Prostate gland (tissue), 2 donors: ENCODE measurements at regions not wholly inside any gene's neighbourhood (a gene's known extent, or its start where the extent isn't known, plus 50 kb on each side); places are given as distances from the start of the nearest gene placed in this dataset.

Experiments used
- DNase-seq: peaks from one replicate; pipeline ENCODE4 v3.0.0-alpha.2; 2019; ENCODE audit warnings: low spot score
- H3K27ac ChIP-seq, 2 donors: fragments of 200-600 bp; sonication (generic); 2 replicates each; pipeline ENCODE4 v1.5.1; 2017 to 2019
- H3K27me3 ChIP-seq: fragments of 200-600 bp; sonication (generic); replicated peaks from 2 replicates; pipeline ENCODE4 v1.5.1; 2019; ENCODE audit not compliant: insufficient read depth
- H3K36me3 ChIP-seq, 2 donors: fragments of 200-600 bp; sonication (generic); 1 replicate in 1 of 2; 2 replicates in 1 of 2; pipeline versions ENCODE4 v1.5.1 to v1.8.1; 2017 to 2019
- H3K4me1 ChIP-seq: fragments of 200-600 bp; sonication (generic); replicated peaks from 2 replicates; pipeline ENCODE4 v1.5.1; 2019
- H3K4me3 ChIP-seq, 2 donors: fragments of 200-600 bp; sonication (generic); 2 replicates each; pipeline ENCODE4 v1.5.1; 2017 to 2019
- H3K9me3 ChIP-seq: fragments of 200-600 bp; sonication (generic); 2 replicates; pipeline ENCODE4 v1.5.1; 2017
- POLR2A ChIP-seq: fragments of 450-650 bp; IDR thresholded peaks from one replicate; pipeline ENCODE4 v1.6.1; 2016; ENCODE audit warnings: antibody characterized with exemption, mild to moderate bottlenecking
- POLR2AphosphoS5 ChIP-seq: sonication (generic); formaldehyde crosslinking; IDR thresholded peaks from one replicate; pipeline ENCODE4 v1.6.1; 2017; ENCODE audit warnings: antibody characterized with exemption
- WGBS: methylation state at CpG from one replicate; pipeline ENCODE4 v1.1.5; 2018; 5-methylcytosine and 5-hydroxymethylcytosine counted together
- intact Hi-C: fragments of 100-400 bp; cut with DNase I; formaldehyde crosslinking; loops from one replicate; pipeline ENCODE4 v1.14.2; 2022
- TF ChIP-seq, protein P1 (sequence below), 4 experiments: fragments of 200-600 bp in 2 of 4; fragments of 450-650 bp in 2 of 4; sonication (generic) in 2 of 4; IDR thresholded peaks; 1 replicate in 3 of 4; 2 replicates in 1 of 4; pipeline ENCODE4 v1.5.1; 2016 to 2019; ENCODE audit warnings: antibody characterized with exemption in 4 of 4, mild to moderate bottlenecking in 2 of 4, moderate library complexity in 2 of 4

DNA sequence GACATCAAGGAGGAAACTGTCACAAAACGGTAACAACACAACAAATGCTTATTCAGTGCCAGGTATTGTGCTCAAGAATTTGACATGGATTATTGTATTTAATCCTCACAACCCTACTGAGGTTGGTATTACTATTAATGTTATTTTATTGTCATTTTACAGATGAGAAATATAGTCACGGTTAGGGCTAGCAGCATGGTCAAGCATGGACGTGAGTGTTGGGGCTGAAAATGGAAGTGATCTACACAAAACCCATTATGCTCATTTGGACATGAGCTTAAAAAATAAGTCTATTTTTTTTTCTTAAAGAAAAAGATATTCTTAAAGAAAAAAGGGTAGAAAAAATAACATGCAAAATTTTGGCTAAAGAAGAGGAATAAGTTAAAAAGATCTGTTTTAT, 141.3 kb upstream of the SOX2 start:
- Histone ChIP-seq H3K4me3 (no peak overlapping the region), H3K4me1 (no peaks in the 10 kb centered on the region), H3K9me3 (no peaks in the 10 kb centered on the region), H3K36me3 (no peaks in the 10 kb centered on the region), H3K27me3 (no peaks in the 10 kb centered on the region), H3K27ac (no peak overlapping the region)
- intact Hi-C loops = no loop called here
- TF ChIP-seq, protein P1, sequence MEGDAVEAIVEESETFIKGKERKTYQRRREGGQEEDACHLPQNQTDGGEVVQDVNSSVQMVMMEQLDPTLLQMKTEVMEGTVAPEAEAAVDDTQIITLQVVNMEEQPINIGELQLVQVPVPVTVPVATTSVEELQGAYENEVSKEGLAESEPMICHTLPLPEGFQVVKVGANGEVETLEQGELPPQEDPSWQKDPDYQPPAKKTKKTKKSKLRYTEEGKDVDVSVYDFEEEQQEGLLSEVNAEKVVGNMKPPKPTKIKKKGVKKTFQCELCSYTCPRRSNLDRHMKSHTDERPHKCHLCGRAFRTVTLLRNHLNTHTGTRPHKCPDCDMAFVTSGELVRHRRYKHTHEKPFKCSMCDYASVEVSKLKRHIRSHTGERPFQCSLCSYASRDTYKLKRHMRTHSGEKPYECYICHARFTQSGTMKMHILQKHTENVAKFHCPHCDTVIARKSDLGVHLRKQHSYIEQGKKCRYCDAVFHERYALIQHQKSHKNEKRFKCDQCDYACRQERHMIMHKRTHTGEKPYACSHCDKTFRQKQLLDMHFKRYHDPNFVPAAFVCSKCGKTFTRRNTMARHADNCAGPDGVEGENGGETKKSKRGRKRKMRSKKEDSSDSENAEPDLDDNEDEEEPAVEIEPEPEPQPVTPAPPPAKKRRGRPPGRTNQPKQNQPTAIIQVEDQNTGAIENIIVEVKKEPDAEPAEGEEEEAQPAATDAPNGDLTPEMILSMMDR (IDR thresholded peaks at IDR 0.05) = no peak
- TF ChIP-seq POLR2A (no peak), POLR2AphosphoS5 (no peak)
- DNase-seq = no peak
- WGBS = 75% methylated on average over 3 of the region's 3 CpGs

DNA sequence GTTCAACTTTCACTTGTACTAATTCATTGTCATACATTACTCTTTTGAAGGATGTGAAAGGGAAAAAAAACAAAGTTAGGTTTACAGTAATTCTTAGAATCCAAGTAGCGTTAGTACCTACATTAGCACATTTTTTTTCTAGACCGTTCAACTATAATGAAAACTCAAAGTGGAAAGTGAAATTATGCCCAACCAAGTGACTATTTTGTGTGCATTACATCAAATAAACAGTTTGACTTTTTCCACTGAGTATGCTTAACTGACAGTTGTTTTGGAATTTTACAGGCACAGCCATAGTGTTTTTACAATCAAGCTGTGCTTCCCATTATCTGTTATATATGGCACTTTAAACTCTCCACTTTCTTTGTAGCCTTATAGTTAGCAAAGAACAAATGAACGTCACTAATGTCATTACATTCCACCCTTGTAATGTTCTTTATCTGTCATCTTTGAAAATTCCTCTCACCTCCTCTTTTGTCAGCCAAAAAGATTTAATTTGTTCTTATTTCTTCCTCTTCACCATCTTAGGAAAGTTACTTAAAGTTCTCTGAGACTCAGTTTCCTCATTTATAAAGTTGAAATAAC, 142.3 kb upstream of the SOX2 start:
- no peaks in the 10 kb centered on the region for H3K4me1 ChIP-seq
- intact Hi-C loops = no loop called here
- no peaks in the 10 kb centered on the region for H3K27me3 ChIP-seq
- no peaks in the 10 kb centered on the region for H3K36me3 ChIP-seq
- DNase-seq = no peak
- no peaks in the 10 kb centered on the region for H3K9me3 ChIP-seq
- TF ChIP-seq, protein P1 (IDR thresholded peaks at IDR 0.05) = no peak
- TF ChIP-seq POLR2AphosphoS5 (no peak), POLR2A (no peak)
- 64% methylated on average over 3 of the region's 3 CpGs for WGBS
- H3K4me3 ChIP-seq = no peak overlapping the region
- H3K27ac ChIP-seq = no peak overlapping the region

DNA sequence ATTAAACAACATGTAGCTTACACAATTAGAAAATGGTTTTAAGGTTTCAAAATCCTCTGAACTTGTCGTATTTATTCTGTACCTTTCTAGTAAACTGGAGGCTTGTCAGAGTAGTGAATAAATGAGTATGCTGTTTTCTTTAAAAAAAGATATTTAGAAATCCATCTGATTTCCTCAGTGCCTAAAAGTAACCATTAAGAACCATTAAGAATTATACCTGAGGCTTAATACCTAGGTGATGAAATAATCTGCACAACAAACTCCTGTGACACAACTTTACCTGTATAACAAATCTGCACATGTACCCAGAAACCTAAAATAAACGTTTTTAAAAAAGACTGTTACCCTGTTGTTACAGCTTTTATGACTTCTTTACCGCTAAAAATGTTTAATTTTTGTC, 143.0 kb upstream of the SOX2 start:
- H3K36me3 ChIP-seq = no peaks in the 10 kb centered on the region
- TF ChIP-seq, protein P1 (IDR thresholded peaks at IDR 0.05) = no peak
- TF ChIP-seq POLR2AphosphoS5 (no peak), POLR2A (no peak)
- no peak for DNase-seq
- WGBS = 57% methylated on average over 3 of the region's 3 CpGs
- no peak overlapping the region for H3K4me3 ChIP-seq
- no peaks in the 10 kb centered on the region for H3K9me3 ChIP-seq
- H3K4me1 ChIP-seq = no peaks in the 10 kb centered on the region
- H3K27me3 ChIP-seq = no peaks in the 10 kb centered on the region
- intact Hi-C loops = no loop called here
- H3K27ac ChIP-seq = no peak overlapping the region

DNA sequence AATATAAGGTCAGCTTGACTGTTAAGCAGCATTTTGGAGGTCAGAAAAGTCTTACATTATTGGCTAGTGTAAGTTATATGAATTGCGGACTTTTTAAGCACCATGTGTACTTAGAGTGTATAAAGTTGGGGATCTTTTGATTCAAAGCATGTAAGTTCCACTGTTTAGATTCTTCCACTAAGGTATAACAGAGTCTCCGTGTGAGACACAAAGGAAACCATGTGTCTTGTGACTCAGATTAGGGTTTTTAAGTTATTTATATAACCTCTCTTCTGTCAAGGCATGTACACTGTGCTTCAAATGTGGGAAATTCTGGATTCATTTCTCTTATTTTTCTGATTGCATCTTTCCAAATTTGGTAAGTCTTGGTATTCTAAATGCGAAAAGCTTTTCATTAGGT, 143.5 kb upstream of the SOX2 start:
- Histone ChIP-seq H3K4me3 (no peak overlapping the region), H3K4me1 (no peaks in the 10 kb centered on the region), H3K9me3 (no peaks in the 10 kb centered on the region), H3K36me3 (no peaks in the 10 kb centered on the region), H3K27ac (no peak overlapping the region), H3K27me3 (no peaks in the 10 kb centered on the region)
- DNase-seq = no peak
- WGBS = 66% methylated on average over 3 of the region's 3 CpGs
- intact Hi-C loops = no loop called here
- TF ChIP-seq, protein P1 (IDR thresholded peaks at IDR 0.05) = no peak
- TF ChIP-seq POLR2AphosphoS5 = no peak
- no peak for TF ChIP-seq POLR2A

DNA sequence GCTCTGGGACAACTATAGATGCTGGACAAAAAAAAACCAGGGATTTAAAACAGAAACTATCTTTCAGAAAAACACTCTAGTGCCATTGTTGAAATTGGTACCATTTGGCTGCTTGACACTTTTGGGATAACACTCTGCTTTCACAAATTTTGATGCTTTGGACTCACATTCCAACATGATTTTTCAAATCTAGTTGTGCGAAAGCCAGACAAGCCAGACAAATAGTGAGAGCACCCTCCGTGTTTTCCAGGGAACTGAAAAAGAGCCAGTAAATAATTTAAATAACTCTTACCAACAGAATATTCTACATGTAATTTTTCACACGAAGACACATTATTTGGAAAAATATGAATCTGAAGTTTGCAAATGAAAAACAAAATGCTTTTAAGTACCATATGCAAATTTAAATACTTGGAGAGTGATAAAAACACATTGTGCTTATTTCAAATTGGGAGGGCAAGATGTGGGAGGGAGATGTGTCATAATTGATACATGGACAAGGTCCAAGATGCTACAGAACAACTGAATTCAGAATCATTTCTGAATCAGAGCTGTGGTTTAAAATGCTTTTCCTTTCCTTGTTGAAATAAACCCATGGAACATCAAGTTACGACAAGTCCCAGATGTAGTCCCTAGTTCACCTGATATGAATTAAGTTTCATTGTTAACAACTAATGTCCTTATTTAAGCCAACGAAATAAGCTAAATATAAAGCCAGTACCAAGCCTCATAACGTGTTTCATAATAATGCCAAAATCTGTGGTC, 144.2 kb upstream of the SOX2 start:
- WGBS = 70% methylated on average over 6 of the region's 6 CpGs
- no peaks in the 10 kb centered on the region for H3K9me3 ChIP-seq
- intact Hi-C loops = no loop called here
- H3K4me3 ChIP-seq = no peak overlapping the region
- H3K36me3 ChIP-seq = no peaks in the 10 kb centered on the region
- no peak for DNase-seq
- no peaks in the 10 kb centered on the region for H3K4me1 ChIP-seq
- H3K27me3 ChIP-seq = no peaks in the 10 kb centered on the region
- H3K27ac ChIP-seq = no peak overlapping the region
- TF ChIP-seq POLR2AphosphoS5 (no peak), POLR2A (no peak)
- TF ChIP-seq, protein P1 (IDR thresholded peaks at IDR 0.05) = no peak
